MM.1S (cell line): ENCODE measurements at regions not wholly inside any gene's neighbourhood (a gene's known extent, or its start where the extent isn't known, plus 50 kb on each side); places are given as distances from the start of the nearest gene placed in this dataset.

Experiments used
- CTCF ChIP-seq: fragments of 300-600 bp; sonication (generic); IDR thresholded peaks from 2 replicates; pipeline ENCODE4 v1.5.1; 2016; ENCODE audit warnings: antibody characterized with exemption, low read length, mixed read lengths
- EZH2 ChIP-seq: fragments of 300-600 bp; sonication (generic); optimal IDR thresholded peaks from 2 replicates; pipeline ENCODE3; 2017; ENCODE audit warnings: low read depth, mild to moderate bottlenecking, antibody characterized with exemption, low read length, mixed read lengths
- EZH2phosphoT487 ChIP-seq: fragments of 300-600 bp; sonication (generic); IDR thresholded peaks from 2 replicates; pipeline ENCODE4 v1.6.1; 2018; ENCODE audit warnings: antibody characterized with exemption, low read length

GRCh38 chr15:70424937-70425411, 327.3 kb upstream of the TLE3 start:
- TF ChIP-seq EZH2: no peak
- no peak for TF ChIP-seq CTCF
- no peak for TF ChIP-seq EZH2phosphoT487
